NCI-H524 treated with DMSO at 0.1 percent for 48 hours (cell line): ENCODE measurements at regions not wholly inside any gene's neighbourhood (a gene's known extent, or its start where the extent isn't known, plus 50 kb on each side); places are given as distances from the start of the nearest gene placed in this dataset.
"Not testable (repeated sequence)": the region's sequence is repeated elsewhere in the genome, so short reads cannot be mapped to it uniquely, and the experiment has no call there.

Source experiments
- DNase-seq: peaks from one replicate; lab custom pipeline; 2025; lab: John Stamatoyannopoulos, UW

- DNase-seq, result no peak
Observed at GRCh38 chr21:15614766-15615165, 115.0 kb upstream of the USP25 start.

GRCh38 chr21:15616864-15617574, 112.8 kb upstream of the USP25 start:
- no peak for DNase-seq

- DNase-seq, result no peak
Observed at GRCh38 chr21:15617964-15618363, 111.8 kb upstream of the USP25 start.

- DNase-seq, result no peak
Observed at GRCh38 chr21:15620892-15621291, 108.9 kb upstream of the USP25 start.

GRCh38 chr21:15624646-15625045, 105.1 kb upstream of the USP25 start:
- DNase-seq, result no peak

GRCh38 chr21:15625363-15625762, 104.4 kb upstream of the USP25 start:
- no peak for DNase-seq

GRCh38 chr21:15626031-15626430, 103.8 kb upstream of the USP25 start:
- no peak for DNase-seq

GRCh38 chr21:15627011-15627410, 102.8 kb upstream of the USP25 start:
- no peak for DNase-seq

GRCh38 chr21:15627823-15628222, 102.0 kb upstream of the USP25 start:
- no peak for DNase-seq

- no peak for DNase-seq
Observed at GRCh38 chr21:15631342-15631741, 98.4 kb upstream of the USP25 start.

- not testable (repeated sequence) for DNase-seq
Observed at GRCh38 chr21:15634541-15634940, 95.2 kb upstream of the USP25 start.

- DNase-seq, result no peak
Observed at GRCh38 chr21:15638856-15639549, 90.8 kb upstream of the USP25 start.

GRCh38 chr21:15640113-15640512, 89.7 kb upstream of the USP25 start:
- not testable (repeated sequence) for DNase-seq

GRCh38 chr21:15644489-15644888, 85.3 kb upstream of the USP25 start:
- no peak for DNase-seq

GRCh38 chr21:15645830-15646229, 84.0 kb upstream of the USP25 start:
- DNase-seq, result no peak

GRCh38 chr21:15650735-15651134, 79.0 kb upstream of the USP25 start:
- DNase-seq, result no peak

GRCh38 chr21:15651172-15651571, 78.6 kb upstream of the USP25 start:
- no peak for DNase-seq

GRCh38 chr21:15653710-15654109, 76.1 kb upstream of the USP25 start:
- peak; percentile 93 for DNase-seq

GRCh38 chr21:15654171-15654570, 75.6 kb upstream of the USP25 start:
- DNase-seq, result no peak

- no peak for DNase-seq
Observed at GRCh38 chr21:15659753-15660422, 69.9 kb upstream of the USP25 start.

- no peak for DNase-seq
Observed at GRCh38 chr21:15660423-15660804, 69.4 kb upstream of the USP25 start.

GRCh38 chr21:15667010-15667409, 62.8 kb upstream of the USP25 start:
- DNase-seq, result no peak

- DNase-seq, result peak; percentile 53
Observed at GRCh38 chr21:15667819-15668218, 62.0 kb upstream of the USP25 start.
